ENCODE measurements at regions not wholly inside any gene's neighbourhood (a gene's known extent, or its start where the extent isn't known, plus 50 kb on each side); places are given as distances from the start of the nearest gene placed in this dataset.

- H3K9me3 ChIP-seq (ENCODE audit: control insufficient read depth, low read length) = no peaks in the 10 kb centered on the region
- H3K4me1 ChIP-seq = no peaks in the 10 kb centered on the region
- no peaks in the 10 kb centered on the region for H3K36me3 ChIP-seq (ENCODE audit: control insufficient read depth, insufficient read depth, low read length)
- H3K4me2 ChIP-seq (ENCODE audit: low read length) = no peak overlapping the region
- no peaks in the 10 kb centered on the region for H3K79me2 ChIP-seq
- no peak overlapping the region for H3K9ac ChIP-seq
- H3K27ac ChIP-seq = no peak overlapping the region
- peak overlapping the region; percentile 70 for H2AFZ ChIP-seq
- H3K4me3 ChIP-seq (ENCODE audit: low read depth, low read length) = no peak overlapping the region
- no peak for TF ChIP-seq CTCF (IDR thresholded peaks at IDR 0.05)
- no peaks in the 10 kb centered on the region for H3K27me3 ChIP-seq (ENCODE audit: control insufficient read depth, insufficient read depth, low read length)
Observed at GRCh38 chr6:134502614-134503549, 185.0 kb upstream of the SGK1 start.

GRCh38 chr6:134495890-134496248 lies 178.0 kb upstream of the SGK1 start:
- TF ChIP-seq CTCF (IDR thresholded peaks at IDR 0.05) = no peak
- H2AFZ ChIP-seq = peak overlapping the region; percentile 38
- H3K9me3 ChIP-seq (ENCODE audit: control insufficient read depth, low read length) = no peaks in the 10 kb centered on the region
- no peak overlapping the region for H3K4me3 ChIP-seq (ENCODE audit: low read depth, low read length)
- H3K36me3 ChIP-seq (ENCODE audit: control insufficient read depth, insufficient read depth, low read length) = no peaks in the 10 kb centered on the region
- H3K27ac ChIP-seq = no peak overlapping the region
- no peak overlapping the region for H3K9ac ChIP-seq
- no peaks in the 10 kb centered on the region for H3K4me1 ChIP-seq
- H3K27me3 ChIP-seq (ENCODE audit: control insufficient read depth, insufficient read depth, low read length) = no peaks in the 10 kb centered on the region
- H3K4me2 ChIP-seq (ENCODE audit: low read length) = no peak overlapping the region
- H3K79me2 ChIP-seq = no peaks in the 10 kb centered on the region

GRCh38 chr6:134495203-134495889 lies 177.4 kb upstream of the SGK1 start:
- no peaks in the 10 kb centered on the region for H3K4me1 ChIP-seq
- no peak overlapping the region for H3K4me2 ChIP-seq (ENCODE audit: low read length)
- H3K9ac ChIP-seq = no peak overlapping the region
- no peaks in the 10 kb centered on the region for H3K27me3 ChIP-seq (ENCODE audit: control insufficient read depth, insufficient read depth, low read length)
- peak overlapping the region; percentile 38 for H2AFZ ChIP-seq
- H3K27ac ChIP-seq = no peak overlapping the region
- H3K36me3 ChIP-seq (ENCODE audit: control insufficient read depth, insufficient read depth, low read length) = no peaks in the 10 kb centered on the region
- no peaks in the 10 kb centered on the region for H3K79me2 ChIP-seq
- H3K9me3 ChIP-seq (ENCODE audit: control insufficient read depth, low read length) = no peaks in the 10 kb centered on the region
- H3K4me3 ChIP-seq (ENCODE audit: low read depth, low read length) = no peak overlapping the region
- TF ChIP-seq CTCF (IDR thresholded peaks at IDR 0.05) = no peak

DNA sequence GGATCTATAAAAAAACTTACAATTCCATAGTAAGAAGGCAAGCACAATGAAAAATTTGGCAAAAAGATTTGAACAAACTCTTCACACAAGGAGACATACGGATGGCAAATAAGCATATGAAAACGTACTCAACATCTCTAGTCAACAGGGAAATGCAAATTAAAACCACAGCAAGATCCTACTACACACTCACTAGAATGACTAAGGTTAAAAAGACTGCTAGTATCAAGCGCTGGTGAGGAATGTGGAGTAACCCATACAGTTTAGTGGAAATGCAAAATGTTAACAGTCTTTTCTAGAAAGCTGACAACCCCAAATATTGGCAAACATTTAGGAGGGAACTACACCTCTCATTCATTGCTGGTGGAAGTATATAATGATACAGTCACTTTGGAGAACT lies 175.9 kb upstream of the SGK1 start:
- Histone ChIP-seq H3K79me2 (no peaks in the 10 kb centered on the region), H2AFZ (no peak overlapping the region), H3K36me3 (ENCODE audit: control insufficient read depth, insufficient read depth, low read length) (no peaks in the 10 kb centered on the region), H3K4me2 (ENCODE audit: low read length) (no peak overlapping the region), H3K27ac (no peak overlapping the region), H3K9me3 (ENCODE audit: control insufficient read depth, low read length) (no peaks in the 10 kb centered on the region), H3K9ac (no peak overlapping the region), H3K4me1 (no peaks in the 10 kb centered on the region), H3K27me3 (ENCODE audit: control insufficient read depth, insufficient read depth, low read length) (no peaks in the 10 kb centered on the region), H3K4me3 (ENCODE audit: low read depth, low read length) (no peak overlapping the region)
- no peak for TF ChIP-seq CTCF (IDR thresholded peaks at IDR 0.05)
